GM12865 (cell line): ENCODE measurements at regions not wholly inside any gene's neighbourhood (a gene's known extent, or its start where the extent isn't known, plus 50 kb on each side); places are given as distances from the start of the nearest gene placed in this dataset.
A peak's percentile ranks its signal among the peaks of the same experiment; 100 is the strongest.
"Not testable (repeated sequence)": the region's sequence is repeated elsewhere in the genome, so short reads cannot be mapped to it uniquely, and the experiment has no call there.

Source experiments
- DNase-seq: peaks from one replicate; pipeline ENCODE4 v3.0.0; 2010; ENCODE audit warnings: low read depth
- H3K4me3 ChIP-seq: 2 replicates; pipeline ENCODE4 v1.5.1; 2011; ENCODE audit warnings: mild to moderate bottlenecking, low read depth, low read length, control low read depth
- TF ChIP-seq, protein P1 (sequence below): IDR thresholded peaks from 2 replicates; pipeline ENCODE4 v1.5.1; 2011; ENCODE audit warnings: low read length, control low read depth, low read depth, inconsistent platforms; ENCODE audit not compliant: insufficient read depth; ENCODE audit errors: missing control alignments

DNA sequence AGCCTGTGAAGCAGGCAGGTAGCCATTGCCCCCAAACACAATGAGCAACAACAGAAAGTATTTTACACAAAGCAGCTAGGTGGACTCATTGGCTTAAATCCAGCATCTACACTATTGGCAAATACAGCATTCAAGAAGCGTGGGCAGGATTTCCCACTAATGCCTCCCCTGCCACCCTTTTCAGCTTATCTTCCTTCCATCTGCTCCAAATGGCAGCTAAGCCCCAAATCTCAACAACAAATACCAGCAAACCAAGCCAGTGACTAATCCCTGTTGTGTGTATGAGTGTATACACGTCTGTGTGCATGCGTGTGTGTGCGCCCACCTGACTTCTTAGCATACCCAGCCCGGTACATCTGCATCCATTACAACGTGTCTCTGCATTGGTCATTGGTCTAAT is 151.2 kb upstream of the WWC1 start:
- DNase-seq: no peak
- TF ChIP-seq, protein P1, sequence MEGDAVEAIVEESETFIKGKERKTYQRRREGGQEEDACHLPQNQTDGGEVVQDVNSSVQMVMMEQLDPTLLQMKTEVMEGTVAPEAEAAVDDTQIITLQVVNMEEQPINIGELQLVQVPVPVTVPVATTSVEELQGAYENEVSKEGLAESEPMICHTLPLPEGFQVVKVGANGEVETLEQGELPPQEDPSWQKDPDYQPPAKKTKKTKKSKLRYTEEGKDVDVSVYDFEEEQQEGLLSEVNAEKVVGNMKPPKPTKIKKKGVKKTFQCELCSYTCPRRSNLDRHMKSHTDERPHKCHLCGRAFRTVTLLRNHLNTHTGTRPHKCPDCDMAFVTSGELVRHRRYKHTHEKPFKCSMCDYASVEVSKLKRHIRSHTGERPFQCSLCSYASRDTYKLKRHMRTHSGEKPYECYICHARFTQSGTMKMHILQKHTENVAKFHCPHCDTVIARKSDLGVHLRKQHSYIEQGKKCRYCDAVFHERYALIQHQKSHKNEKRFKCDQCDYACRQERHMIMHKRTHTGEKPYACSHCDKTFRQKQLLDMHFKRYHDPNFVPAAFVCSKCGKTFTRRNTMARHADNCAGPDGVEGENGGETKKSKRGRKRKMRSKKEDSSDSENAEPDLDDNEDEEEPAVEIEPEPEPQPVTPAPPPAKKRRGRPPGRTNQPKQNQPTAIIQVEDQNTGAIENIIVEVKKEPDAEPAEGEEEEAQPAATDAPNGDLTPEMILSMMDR: no peak
- no peak overlapping the region for H3K4me3 ChIP-seq

DNA sequence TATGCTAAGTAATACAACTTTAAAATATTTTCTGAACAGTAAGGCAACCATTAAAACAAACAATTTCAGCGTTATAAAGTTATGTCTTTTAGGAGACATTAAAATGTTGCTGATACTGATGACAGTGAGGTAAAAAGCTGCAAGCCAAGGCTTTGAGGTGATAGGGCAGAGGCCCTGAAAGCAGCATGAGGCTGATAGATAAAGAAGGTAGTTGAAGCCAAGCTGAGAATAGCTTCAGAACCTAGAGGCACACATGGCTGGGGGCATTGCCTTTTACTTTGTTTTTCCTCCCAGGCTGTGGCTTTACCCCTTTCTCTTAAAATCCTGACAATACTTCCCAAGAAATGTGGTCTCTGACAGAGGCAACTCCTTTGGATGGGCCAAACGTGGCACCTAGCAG is 149.0 kb upstream of the WWC1 start:
- TF ChIP-seq, protein P1: no peak
- DNase-seq: no peak
- H3K4me3 ChIP-seq: no peak overlapping the region

DNA sequence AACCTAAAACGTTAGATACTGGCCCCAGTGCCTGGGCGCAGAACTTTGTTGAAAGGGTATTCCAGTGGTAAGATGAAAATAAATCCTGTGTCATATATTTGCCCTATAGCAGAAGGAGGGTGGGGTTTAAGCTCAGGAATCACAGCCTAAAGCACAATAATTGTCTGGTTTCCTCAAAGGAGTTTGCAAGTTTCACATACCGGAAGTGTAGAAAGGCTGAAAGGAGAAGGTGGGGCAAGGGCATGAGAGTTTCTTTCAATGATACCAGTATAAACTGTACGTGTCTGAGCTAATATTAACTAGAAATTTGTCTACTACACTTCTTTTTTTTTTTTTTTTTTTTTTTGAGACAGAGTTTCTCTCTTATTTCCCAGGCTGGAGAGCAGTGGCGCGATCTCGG is 147.9 kb upstream of the WWC1 start:
- DNase-seq, H3K4me3 ChIP-seq: not testable (repeated sequence)

DNA sequence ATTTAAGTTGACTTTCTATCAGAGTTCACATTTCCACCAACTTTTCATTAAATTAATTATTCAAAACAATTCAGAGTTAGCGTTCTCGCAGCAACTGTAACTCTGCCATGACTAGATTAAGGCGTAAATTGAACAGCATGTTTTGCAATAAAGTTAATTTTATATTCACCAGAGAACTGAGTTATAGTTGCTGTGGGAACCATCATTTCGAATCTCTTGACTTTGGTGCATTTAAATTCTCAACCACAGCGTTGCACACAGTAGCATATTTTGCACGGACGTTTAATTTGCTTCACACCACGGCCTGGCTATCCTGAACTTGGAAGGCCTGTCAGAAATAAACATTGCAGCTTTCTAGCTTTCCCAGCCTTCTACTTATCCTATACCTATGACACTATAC is 144.3 kb upstream of the WWC1 start:
- DNase-seq: no peak
- no peak overlapping the region for H3K4me3 ChIP-seq
- TF ChIP-seq, protein P1: no peak

DNA sequence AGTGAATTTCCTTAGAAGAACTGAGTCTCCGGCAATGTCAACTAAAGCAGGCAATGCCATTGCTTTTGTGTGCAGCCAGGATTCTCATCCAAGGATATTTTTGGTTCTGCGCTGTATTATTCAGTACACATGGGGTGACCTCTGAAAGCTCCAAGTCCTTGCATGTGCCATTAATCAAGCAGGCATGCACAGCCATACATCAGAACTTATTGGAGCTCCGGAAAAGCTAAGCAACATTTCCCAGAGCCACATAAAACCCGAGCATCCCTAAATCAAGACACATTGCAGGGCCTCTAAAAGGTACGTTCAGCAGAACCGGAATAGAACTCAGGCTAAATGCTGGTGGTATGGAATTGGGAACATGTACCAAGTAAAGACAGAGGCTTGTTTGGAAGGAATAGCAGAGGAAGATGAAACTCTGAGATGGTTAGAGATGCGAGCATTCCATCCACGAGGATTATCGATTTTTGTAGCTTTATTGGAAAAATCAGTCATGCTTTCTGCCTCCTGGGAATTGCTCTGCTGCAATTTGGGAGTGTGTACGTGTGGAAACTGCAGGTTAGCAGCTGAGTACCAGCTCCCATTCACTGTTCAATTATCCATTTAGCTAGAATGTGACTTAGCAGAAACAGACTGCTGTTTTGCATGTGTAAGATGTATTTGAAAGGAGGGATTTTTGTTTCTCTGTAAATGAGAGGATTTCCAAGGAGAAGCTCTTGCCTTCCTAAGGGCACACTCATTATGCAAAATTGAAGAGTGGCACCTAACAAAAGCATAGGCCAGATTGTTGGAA is 143.7 kb upstream of the WWC1 start:
- no peak overlapping the region for H3K4me3 ChIP-seq
- TF ChIP-seq, protein P1: no peak
- DNase-seq: no peak

DNA sequence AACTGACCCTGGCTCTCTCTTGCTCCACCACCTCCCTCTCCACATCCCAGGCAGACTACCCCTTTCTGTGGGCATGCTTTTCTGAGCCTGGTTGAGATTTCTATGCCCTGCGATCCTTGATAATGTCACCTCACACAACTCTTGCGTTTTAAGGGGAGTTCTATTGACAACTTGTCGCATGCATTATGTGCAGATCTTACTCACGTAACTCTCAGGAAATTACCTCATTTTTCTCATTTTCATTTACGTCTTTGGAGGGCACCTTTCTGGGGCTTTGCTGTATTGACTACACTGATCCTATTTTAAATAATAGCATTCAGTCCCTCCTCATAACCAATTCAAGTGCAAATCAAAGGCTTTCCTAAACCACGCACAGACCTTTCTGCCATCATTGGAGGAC is 140.4 kb upstream of the WWC1 start:
- TF ChIP-seq, protein P1: no peak
- H3K4me3 ChIP-seq: no peak overlapping the region
- DNase-seq: peak; percentile 15

DNA sequence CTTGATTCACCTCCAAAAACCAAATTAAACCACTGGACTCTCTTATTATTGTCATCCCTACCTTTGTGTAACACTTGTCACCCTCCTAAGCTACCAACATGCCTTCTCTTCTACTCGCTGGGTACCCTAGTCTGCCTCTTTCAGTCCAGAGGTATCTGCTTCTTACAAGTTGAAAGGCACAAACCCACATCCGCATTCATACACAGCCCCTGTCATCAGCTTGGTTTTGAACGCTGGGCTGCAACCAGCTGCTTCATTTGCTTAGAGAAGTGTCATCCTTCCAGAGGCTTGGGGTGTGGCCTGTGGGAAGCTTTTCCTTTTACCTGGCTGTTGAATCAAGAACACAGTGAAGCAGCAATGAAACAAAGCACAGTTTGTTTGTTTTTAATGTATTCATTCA is 138.8 kb upstream of the WWC1 start:
- no peak overlapping the region for H3K4me3 ChIP-seq
- TF ChIP-seq, protein P1: no peak
- peak; percentile 69 for DNase-seq
